ENCODE measurements at regions not wholly inside any gene's neighbourhood (a gene's known extent, or its start where the extent isn't known, plus 50 kb on each side); places are given as distances from the start of the nearest gene placed in this dataset.
"Not testable (repeated sequence)": the region's sequence is repeated elsewhere in the genome, so short reads cannot be mapped to it uniquely, and the experiment has no call there.

- no peak for DNase-seq (ENCODE audit: low read depth)
These were observed 65.5 kb upstream of the IGLL5 start for GRCh38 chr22:22822106-22822505.

GRCh38 chr22:22822553-22822952, 65.1 kb upstream of the IGLL5 start:
- DNase-seq (ENCODE audit: low read depth) = not testable (repeated sequence)

- DNase-seq (ENCODE audit: low read depth) = no peak
These were observed 64.3 kb upstream of the IGLL5 start for GRCh38 chr22:22823131-22823810.

DNA sequence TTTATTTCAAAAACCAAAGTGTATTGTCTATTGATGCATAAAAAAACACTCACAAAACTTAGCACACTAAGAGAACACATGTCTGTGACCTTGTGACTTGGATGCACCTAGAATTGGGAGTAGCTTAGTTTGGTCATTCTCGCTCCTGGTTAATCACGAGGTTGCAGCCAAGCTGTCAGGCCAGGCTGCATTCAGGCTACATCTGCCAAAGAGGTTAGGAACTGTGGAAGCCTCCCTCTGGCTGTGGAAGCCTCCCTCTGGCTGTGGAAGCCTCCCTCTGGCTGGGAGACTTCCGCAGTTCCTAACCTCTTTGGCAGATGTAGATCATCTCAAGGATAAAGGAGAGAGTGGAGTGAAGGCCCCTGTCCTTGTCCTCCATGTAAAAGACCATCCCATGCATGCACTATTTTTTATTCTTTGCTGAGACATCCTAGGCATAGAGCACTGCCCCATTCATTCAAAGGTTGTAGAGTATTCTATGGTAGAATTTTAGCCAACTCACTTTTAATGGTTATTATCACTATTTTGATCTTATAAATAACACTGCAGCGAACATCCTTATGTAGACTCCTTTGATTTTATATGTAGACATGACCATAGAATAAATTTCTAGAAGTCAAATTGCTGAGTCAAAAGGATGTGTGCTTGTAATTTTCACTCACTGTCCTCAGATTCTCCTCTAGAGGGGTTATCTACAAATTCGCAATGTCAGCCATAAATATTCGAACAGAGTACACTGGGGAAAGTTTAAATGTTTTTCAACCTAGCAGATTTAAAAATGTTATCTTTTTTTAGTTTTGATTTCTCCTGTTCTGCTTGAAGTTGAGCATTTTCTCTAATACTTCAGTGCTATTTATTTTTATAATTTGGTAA, 63.0 kb upstream of the IGLL5 start:
- DNase-seq (ENCODE audit: low read depth) = no peak

DNA sequence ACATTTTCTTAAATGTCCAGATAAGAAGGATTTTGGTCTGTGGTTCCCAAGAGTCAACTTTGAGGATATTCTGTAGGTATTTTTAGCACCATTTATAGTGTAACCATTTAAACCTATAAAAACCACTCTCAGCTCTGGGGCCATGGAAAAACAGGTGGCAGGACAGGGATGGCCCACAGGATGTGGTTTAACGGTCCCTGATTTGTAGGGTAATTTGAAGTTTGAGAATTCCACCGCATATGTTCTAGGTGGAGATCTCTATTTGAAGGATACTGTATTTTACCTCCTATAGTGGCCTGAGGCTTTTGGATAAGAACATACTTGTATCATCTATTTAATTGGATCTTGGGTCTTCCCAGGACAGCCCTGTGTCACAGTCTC, 62.4 kb upstream of the IGLL5 start:
- no peak for DNase-seq (ENCODE audit: low read depth)

- DNase-seq (ENCODE audit: low read depth) = no peak
These were observed 60.3 kb upstream of the IGLL5 start for GRCh38 chr22:22827187-22827939.

DNA sequence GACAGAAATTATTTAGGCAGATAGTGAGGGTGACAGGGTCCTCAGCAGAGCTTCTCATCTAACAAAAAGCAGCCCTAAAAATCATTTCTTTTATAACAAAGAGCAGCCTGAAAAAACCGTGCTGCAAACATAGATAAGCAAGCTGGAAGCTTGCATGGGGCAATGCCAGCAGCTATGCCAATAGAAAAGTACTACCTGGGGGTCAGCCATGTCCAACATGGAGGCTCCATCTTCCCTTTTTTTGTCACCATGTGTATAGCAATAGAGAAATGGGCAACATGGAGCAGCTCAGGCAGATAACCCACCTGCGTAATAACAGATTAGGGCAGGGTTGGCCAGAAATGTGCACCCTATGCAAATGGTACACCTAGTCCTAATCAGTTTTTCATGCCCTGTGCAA, 57.4 kb upstream of the IGLL5 start:
- DNase-seq (ENCODE audit: low read depth) = no peak

GRCh38 chr22:22830957-22831688, 56.5 kb upstream of the IGLL5 start:
- DNase-seq (ENCODE audit: low read depth) = no peak

DNA sequence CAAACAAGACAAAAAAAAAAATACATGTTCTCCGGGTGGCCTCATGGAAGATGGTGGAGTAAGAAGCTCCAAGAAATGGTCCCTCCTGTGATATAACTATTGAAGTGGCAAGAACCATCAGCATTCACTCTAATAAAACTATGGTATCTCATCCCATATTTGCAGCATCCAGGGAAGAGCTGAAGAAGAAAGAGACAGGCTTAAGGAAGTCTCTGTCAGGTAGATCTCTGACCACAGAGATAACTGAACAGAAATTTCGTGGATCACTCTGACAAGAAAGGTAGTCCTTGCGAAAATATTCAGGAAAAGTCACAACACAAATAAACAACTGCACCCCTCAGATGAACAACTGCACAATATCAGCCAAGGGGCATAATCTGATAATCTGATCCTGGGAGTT, 54.6 kb upstream of the IGLL5 start:
- no peak for DNase-seq (ENCODE audit: low read depth)

GRCh38 chr22:22833488-22833887, 54.1 kb upstream of the IGLL5 start:
- no peak for DNase-seq (ENCODE audit: low read depth)

DNA sequence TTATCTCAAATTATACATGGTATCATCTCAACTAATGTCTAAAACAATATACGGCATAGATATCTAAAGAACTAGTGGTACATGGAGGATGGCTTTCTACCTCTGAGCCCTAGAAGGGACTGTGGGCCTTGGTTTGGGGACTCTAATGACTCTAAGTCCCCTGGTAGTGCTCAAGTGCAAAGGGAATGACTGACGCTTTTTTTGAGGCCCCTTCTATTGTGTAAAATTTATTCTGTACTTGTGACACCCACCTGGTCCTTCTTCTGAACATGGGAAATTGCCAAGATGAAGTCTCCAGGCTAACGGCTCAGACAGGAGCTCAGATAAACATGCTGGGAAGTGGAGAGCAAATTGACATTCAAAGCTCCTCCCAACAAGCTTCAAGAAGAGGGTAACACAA, 53.4 kb upstream of the IGLL5 start:
- no peak for DNase-seq (ENCODE audit: low read depth)

DNA sequence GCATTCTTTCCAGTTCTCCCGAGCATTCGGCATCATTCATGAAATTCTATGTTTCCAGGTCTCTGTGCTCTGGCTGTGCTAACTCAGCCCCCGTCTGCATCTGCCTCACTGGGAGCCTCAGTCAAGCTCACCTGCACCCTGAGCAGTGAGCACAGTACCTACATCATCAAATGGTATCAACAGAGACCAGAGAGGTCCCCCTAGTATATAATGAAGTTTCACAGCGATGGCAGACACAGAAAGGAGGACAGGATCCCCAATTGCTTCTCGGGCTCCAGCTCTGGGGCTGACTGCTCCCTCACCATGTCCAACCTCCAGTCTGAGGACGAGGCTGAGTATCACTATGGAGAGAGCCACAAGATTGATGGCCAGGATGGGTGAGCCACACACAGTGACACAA, 52.8 kb upstream of the IGLL5 start:
- DNase-seq (ENCODE audit: low read depth) = no peak

DNA sequence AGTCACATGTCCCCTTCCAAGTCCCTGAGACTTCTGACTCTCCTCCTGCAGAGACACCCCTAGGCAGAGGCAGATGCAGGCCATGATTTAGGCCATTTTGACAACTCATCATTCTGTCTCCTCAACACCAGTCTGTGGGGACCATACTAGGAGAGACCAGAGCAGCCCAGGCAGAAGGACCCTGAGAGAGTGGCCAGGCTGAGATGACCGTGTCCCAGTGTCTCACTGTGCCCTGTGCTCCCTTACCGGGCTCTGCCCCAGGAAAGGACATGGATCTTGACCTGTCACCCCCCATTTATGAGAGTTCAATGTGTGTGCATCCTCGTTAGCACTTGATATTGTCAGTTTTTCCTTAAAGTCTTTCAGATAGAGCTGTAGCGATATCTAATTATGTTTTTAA, 52.4 kb upstream of the IGLL5 start:
- DNase-seq (ENCODE audit: low read depth) = no peak

DNA sequence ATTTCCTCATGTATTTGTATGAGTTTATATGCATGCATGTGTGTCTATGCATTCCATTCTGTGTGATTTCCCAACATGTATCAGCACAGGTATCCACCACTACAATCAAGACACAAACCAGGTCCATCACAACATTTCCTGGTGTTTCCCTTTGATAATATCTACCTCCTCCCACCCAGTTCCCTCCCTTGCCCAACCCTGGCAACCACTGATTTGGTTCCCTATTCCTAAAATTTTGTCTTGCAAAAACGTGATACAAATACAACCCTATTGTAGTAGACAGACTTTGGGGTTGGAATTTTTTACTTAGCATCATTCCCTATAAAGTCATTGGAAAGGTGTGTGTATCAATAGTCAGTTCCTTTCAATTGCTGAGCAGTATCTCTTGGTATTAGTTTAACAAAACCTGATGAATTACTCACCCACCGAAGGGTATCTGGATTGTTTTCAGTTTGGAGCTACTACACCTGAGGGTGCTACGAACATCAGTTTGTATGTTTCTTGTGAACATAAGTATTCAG, 51.8 kb upstream of the IGLL5 start:
- DNase-seq (ENCODE audit: low read depth) = no peak

GRCh38 chr22:22836635-22837034, 51.0 kb upstream of the IGLL5 start:
- no peak for DNase-seq (ENCODE audit: low read depth)
